LNCaP clone FGC (cell line): ENCODE measurements at regions not wholly inside any gene's neighbourhood (a gene's known extent, or its start where the extent isn't known, plus 50 kb on each side); places are given as distances from the start of the nearest gene placed in this dataset.

Experiments
- DNase-seq: peaks from one replicate; pipeline ENCODE4 v3.0.0-alpha.2; 2011; ENCODE audit warnings: low read depth
- H3K4me3 ChIP-seq: 2 replicates; pipeline ENCODE4 v1.5.1; 2011; ENCODE audit warnings: mild to moderate bottlenecking, low read depth, low read length, control low read depth
- CTCF ChIP-seq: IDR thresholded peaks from 2 replicates; pipeline ENCODE4 v1.5.1; 2012; ENCODE audit warnings: mild to moderate bottlenecking; ENCODE audit not compliant: control insufficient read depth, insufficient read depth; ENCODE audit errors: extremely low read depth

GRCh38 chr1:168939110-168939946 is 167.2 kb upstream of the ATP1B1 start:
- no peak for TF ChIP-seq CTCF
- no peak for DNase-seq

GRCh38 chr1:168939947-168940223 is 166.6 kb upstream of the ATP1B1 start:
- no peak overlapping the region for H3K4me3 ChIP-seq
- no peak for TF ChIP-seq CTCF
- DNase-seq: no peak

More at GRCh38 chr1:168939110-168939946, 167.2 kb upstream of the ATP1B1 start:
- no peak overlapping the region for H3K4me3 ChIP-seq

GRCh38 chr1:168941640-168942039 is 164.8 kb upstream of the ATP1B1 start:
- H3K4me3 ChIP-seq: no peak overlapping the region
- DNase-seq: no peak
- no peak for TF ChIP-seq CTCF

GRCh38 chr1:168942165-168942564 is 164.3 kb upstream of the ATP1B1 start:
- TF ChIP-seq CTCF: no peak
- no peak for DNase-seq
- H3K4me3 ChIP-seq: no peak overlapping the region

- no peak overlapping the region for H3K4me3 ChIP-seq
- no peak for DNase-seq
- TF ChIP-seq CTCF: no peak
Observed at GRCh38 chr1:168945870-168946269, 160.6 kb upstream of the ATP1B1 start.

- no peak for DNase-seq
- no peak overlapping the region for H3K4me3 ChIP-seq
- TF ChIP-seq CTCF: no peak
Observed at GRCh38 chr1:168947041-168947440, 159.4 kb upstream of the ATP1B1 start.

GRCh38 chr1:168949672-168950071 is 156.8 kb upstream of the ATP1B1 start:
- H3K4me3 ChIP-seq: no peak overlapping the region
- no peak for TF ChIP-seq CTCF
- DNase-seq: no peak
